ENCODE measurements at regions not wholly inside any gene's neighbourhood (a gene's known extent, or its start where the extent isn't known, plus 50 kb on each side); places are given as distances from the start of the nearest gene placed in this dataset.

DNA sequence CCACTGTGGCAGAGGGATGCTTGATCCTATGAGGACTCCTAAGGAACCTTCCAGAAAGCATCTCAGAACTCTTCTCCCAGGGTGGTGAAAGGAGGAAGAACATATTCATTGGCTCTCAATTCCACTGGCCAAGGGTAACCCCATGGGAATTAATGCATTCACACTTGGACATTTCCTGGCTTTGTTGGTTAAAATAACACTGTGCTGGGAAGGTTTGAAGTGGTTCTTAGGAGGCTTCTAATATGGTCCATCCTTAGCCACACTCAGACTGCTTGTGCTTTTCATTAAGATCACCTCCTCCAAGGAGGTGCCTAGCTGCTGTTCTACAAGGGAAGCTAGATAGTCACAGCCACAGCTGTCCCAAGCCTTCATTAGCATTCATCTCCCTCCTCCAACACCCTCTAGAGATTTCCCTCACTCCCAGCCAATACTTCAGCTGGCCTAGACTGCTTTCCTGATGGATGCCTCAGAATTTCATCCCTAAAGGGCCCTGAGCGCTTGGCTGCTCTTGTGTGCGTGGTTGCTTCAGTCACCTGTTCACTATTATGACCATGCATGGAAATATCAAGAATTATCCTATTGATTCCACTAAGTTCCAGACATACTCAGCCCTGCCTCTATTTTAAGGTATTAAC is 544.4 kb downstream of the PLPP3 start:
- TF ChIP-seq TAF1 (IDR thresholded peaks at IDR 0.05; ENCODE audit: borderline replicate concordance, low read depth, low read length) (no peak), POLR2A (IDR thresholded peaks at IDR 0.05; ENCODE audit: low read depth, low read length) (no peak)
